IPS-18a (cell line): ENCODE measurements at regions not wholly inside any gene's neighbourhood (a gene's known extent, or its start where the extent isn't known, plus 50 kb on each side); places are given as distances from the start of the nearest gene placed in this dataset.

Source experiments
- H3K27ac ChIP-seq: one replicate; pipeline ENCODE4 v1.5.1; 2013; ENCODE audit warnings: low read length
- H3K27me3 ChIP-seq: one replicate; pipeline ENCODE4 v1.6.1; 2013; ENCODE audit warnings: mild to moderate bottlenecking, low read length; ENCODE audit not compliant: control insufficient read depth, insufficient read depth
- H3K36me3 ChIP-seq: one replicate; pipeline ENCODE4 v1.6.1; 2013; ENCODE audit warnings: low read depth, low read length; ENCODE audit not compliant: control insufficient read depth
- H3K4me1 ChIP-seq: one replicate; pipeline ENCODE4 v1.6.1; 2013; ENCODE audit warnings: low read depth, low read length; ENCODE audit not compliant: control insufficient read depth
- H3K4me3 ChIP-seq: one replicate; pipeline ENCODE4 v1.5.1; 2013; ENCODE audit warnings: low read length
- H3K9ac ChIP-seq: one replicate; pipeline ENCODE4 v1.6.1; 2013; ENCODE audit warnings: mild to moderate bottlenecking, low read length, moderate library complexity
- H3K9me3 ChIP-seq: one replicate; pipeline ENCODE4 v1.6.1; 2013; ENCODE audit warnings: low read depth, low read length; ENCODE audit not compliant: control insufficient read depth

DNA sequence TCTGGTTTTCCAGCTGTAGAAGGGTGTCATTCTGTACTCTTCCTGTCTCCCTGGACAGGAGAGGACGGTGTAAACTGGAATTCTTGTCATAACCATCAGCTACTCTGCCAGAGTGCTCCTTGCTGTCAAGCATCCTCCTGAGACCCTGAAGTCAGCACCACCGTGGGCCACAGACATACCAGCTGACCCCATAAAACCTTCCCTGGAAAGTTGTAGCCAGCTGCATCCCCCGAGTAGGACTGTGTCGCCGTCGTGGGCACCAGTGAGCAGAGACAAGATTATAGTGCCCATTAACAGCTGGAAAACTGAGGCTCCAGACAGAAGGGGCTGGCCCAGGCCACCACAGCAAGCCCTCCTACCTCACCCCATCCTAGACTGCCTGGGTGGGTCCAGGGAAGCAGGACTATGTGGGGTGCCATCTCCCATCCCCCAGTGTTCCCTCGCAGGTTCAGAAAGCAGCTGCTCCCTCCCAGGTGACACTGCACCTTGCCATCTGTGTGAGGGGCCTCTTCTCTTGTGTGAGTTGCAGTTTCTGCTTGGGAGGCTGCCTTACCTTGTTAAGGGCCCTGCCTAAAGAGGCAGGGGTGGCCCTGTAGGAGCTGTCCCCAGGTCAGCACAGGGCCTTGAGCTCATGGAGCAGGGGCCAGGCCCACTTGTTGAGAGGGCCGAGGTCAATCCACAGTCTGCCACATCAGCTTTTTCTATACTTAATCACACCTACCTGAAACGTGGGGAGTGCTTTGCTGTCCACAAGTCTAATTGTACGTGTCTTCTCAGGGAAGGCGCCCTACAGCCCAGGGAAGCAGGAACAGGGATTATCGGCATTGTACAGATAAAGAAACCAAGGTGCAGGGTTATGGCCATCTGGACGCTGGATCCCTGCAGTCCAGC lies 191.9 kb upstream of the LINGO1 start:
- Histone ChIP-seq H3K36me3 (no peaks in the 10 kb centered on the region), H3K27me3 (peaks cover 27% of the 10 kb centered on the region), H3K4me1 (no peaks in the 10 kb centered on the region), H3K27ac (no peak overlapping the region), H3K9ac (no peak overlapping the region), H3K9me3 (no peaks in the 10 kb centered on the region), H3K4me3 (no peak overlapping the region)

DNA sequence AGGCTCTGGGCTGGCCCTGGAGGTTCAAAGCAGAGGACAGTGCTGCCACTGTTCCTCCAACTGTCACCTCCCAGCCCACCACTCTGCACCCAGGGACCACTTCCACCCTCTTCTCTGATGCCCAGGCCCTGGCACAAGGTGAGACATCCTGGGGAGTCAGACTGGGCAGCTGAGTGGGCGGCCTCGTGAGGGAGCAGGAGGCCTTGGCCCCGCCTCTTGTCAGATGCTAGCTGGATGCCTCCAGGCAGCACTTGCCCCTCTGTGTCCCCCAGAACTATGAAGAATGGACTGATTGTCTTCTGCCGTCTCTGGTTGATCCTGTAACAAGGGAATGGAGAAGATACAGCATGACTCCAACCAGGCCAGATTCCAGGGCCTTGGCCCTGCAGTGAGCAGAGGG lies 191.0 kb upstream of the LINGO1 start:
- Histone ChIP-seq H3K36me3 (no peaks in the 10 kb centered on the region), H3K4me3 (no peak overlapping the region), H3K27ac (no peak overlapping the region), H3K27me3 (peaks cover 32% of the 10 kb centered on the region), H3K4me1 (no peaks in the 10 kb centered on the region), H3K9me3 (no peaks in the 10 kb centered on the region), H3K9ac (no peak overlapping the region)

DNA sequence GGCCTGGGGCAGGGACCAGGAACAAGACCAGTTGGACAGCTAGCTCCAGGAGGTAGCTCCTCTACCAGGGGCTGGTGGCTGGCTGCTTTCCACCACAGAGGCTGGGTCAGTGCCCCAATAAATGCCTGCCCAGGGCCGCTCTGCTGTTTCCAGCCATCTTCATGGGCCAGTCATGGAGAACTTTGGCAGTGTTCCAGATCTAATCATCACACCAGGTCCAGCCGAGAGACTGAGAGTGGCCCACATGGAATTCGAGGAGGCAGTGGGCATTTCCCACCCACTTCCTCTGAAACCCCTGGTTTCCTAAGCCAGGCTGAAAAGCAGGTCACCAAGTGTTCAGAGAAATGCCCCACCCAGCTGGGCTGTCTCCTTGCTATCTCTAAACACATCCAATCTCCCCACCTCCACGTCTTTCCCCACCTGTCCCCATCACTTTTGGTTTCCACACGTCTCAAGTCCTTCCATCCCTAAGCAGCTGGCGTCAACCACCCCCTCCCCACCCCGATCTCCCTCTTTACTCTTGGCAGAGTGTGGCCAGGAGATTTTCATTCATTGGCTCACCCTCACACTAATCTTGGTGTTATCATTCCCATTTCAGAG lies 190.0 kb upstream of the LINGO1 start:
- Histone ChIP-seq H3K9me3 (no peaks in the 10 kb centered on the region), H3K4me3 (no peak overlapping the region), H3K27ac (no peak overlapping the region), H3K9ac (no peak overlapping the region), H3K36me3 (no peaks in the 10 kb centered on the region), H3K27me3 (peaks cover 42% of the 10 kb centered on the region), H3K4me1 (no peaks in the 10 kb centered on the region)

DNA sequence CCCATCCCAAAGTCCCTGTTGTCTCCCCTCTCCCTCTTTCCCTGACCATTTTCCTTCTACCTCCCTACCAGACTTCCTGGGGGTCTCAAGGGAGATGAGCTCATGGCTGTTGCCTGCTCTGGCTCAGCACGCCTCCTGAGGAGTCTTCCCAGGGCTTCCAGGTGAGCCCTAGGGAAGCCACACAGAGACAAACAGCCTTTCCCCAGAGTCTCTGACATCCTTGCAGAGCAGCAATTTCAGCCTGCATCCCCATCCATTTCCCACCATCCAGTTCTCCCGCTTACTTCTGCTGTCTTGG lies 189.2 kb upstream of the LINGO1 start:
- Histone ChIP-seq H3K36me3 (no peaks in the 10 kb centered on the region), H3K27ac (no peak overlapping the region), H3K4me1 (peaks cover 6% of the 10 kb centered on the region), H3K4me3 (no peak overlapping the region), H3K9me3 (no peaks in the 10 kb centered on the region), H3K9ac (no peak overlapping the region), H3K27me3 (peaks cover 50% of the 10 kb centered on the region)

DNA sequence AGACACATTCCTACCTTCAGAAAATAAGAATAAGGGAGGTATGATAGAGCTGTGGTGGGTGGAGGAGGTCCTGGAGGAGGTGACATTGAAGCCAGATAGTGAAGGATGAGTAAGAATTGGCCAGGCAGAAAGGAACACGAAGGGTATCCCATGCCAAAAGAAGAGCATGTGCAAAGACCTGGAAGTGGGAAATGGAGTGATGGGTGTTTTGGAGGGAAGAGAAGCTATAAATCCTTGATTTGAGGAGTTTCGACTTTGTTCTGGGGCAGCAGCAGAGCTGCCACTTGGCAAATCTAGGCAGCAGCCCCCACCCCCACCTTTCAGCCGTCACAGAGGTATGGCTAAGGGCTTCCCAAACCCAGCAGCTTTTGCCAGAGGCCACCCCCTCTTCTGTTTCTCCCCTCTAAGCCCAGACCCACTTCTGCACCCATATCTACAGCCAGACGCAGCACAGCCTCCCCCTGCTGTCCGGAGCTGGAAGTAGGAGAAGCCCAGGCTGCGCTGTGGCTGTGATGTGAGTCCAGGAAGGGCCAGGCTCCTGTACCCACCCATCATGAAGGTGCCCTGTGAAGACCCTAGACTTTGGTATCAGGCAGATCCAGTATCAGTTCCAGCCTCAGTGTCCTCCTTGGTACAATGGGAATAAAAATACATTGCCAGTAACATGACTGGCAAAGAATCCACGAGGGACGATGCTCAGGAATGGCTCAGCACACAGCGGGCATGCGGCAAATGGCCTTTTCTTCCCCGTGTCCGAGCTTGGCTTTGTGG lies 188.7 kb upstream of the LINGO1 start:
- H3K9ac ChIP-seq = no peak overlapping the region
- no peaks in the 10 kb centered on the region for H3K9me3 ChIP-seq
- H3K4me1 ChIP-seq = peaks cover 6% of the 10 kb centered on the region
- H3K36me3 ChIP-seq = no peaks in the 10 kb centered on the region
- peaks cover 51% of the 10 kb centered on the region for H3K27me3 ChIP-seq
- H3K4me3 ChIP-seq = no peak overlapping the region
- no peak overlapping the region for H3K27ac ChIP-seq

DNA sequence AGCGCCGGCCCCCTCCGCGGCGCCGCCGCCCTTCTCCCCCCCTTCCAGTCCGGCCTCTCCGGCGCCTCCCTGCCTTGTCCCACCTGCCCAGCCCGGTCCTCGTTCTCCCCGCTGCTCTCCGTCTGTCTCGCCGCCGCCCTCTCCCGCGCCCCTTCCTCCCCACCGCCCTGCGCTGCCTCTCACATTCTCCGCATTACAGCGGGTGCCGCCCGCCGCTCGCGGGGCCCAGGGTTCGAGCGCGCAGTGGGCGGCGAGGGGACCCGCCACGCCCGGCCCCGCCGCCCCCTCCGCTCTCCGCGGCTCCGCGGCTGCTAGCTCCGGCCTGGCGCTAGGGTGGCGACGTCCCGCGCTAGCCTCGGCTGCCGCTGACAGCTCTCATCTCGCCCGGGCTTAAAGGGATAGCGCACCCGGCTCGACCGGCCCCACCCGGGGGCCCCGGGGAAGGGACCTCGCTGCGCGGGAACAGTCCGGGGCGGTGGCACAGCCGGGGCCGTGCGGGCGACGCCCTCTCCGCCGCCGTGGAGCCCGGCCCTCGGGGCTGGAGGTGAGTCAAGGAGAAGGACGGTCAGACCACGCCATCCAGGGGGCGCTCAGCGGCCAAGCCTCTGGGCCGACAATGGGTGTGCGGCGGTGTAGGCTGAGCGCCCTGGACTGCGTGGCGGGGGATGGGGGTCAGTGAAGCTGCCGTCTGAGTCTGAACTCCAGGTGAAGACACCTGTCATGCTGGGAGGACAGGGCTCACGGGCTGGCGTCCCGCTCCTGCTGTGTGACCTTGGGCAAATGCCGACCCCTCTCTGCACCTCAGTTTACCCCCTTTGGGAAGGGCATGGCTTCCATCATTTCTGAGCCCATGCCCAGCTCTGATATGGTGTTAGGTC lies 187.4 kb upstream of the LINGO1 start:
- Histone ChIP-seq H3K27me3 (peaks cover 51% of the 10 kb centered on the region), H3K4me3 (peak overlapping the region; percentile 42), H3K9ac (no peak overlapping the region), H3K27ac (no peak overlapping the region), H3K36me3 (no peaks in the 10 kb centered on the region), H3K4me1 (peaks cover 6% of the 10 kb centered on the region), H3K9me3 (no peaks in the 10 kb centered on the region)

DNA sequence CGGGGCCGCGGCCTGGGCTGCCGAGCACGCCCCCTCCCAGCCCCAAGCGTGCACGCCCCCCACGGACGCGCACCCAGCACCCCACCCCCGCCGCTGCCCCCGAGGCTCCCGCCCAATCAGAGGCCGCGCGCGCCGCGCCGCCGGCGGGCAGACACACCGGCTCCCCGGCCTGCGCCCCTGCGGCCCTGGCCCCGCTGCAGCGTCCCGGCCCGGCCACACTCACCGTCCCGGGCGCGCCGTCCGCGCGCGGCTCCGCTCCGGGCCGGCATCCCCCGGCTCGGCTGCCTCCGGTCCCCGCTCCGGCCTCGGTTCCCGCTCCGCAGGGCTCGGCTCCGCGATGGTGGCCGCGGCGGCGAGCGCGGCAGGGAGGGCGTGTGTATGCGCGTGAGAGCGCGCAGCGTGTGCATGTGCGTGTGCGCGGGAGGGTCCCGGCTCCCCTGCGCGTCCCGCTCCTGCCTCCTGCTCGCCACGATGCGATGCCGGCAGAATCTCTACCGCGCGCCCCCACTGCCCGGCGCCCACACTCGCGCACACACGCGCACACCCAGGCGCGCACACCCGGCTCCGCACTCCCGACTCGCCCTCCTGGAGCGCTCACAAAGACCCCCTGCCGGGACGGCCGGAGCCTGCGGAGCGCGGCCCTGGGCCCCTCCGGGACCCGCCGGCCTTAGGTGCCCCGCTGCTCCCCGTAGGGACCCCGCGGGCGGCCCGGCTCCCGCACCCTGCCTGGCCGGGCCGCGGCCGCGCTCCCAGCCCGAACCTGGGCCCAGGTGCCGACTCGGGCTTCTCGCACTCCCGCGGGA lies 186.5 kb upstream of the LINGO1 start:
- no peak overlapping the region for H3K9ac ChIP-seq
- peak overlapping the region; percentile 42 for H3K4me3 ChIP-seq
- H3K36me3 ChIP-seq = no peaks in the 10 kb centered on the region
- H3K27me3 ChIP-seq = peaks cover 51% of the 10 kb centered on the region
- no peaks in the 10 kb centered on the region for H3K9me3 ChIP-seq
- no peak overlapping the region for H3K27ac ChIP-seq
- peaks cover 6% of the 10 kb centered on the region for H3K4me1 ChIP-seq

DNA sequence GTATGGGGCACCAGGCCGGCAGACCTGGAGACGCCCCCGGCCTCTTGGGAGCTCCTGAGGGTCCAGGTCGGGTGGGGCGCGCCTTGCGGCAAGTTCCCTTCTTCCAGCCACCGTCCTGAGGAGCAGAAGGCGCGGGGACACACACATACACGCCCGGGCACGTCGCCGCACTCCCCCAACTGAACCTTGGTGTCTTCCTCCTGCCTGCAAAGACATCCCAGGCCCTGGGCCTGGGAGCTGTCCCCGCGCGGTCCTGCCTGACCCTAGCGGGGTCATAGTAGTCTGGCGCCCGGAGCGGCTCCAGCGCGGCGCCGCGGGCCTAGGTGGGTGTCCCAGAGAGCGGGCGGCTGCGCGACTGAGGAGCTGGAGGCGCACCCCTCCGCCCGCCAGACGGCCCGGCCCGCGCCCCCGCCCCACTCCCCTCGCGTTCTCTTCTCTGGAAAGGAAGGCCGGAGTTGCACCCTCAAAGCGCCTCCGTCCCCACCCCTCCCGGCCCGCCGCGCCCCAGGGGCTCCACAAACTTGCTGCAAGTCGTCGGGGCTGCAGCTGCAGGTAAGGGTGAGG lies 185.9 kb upstream of the LINGO1 start:
- Histone ChIP-seq H3K9ac (no peak overlapping the region), H3K27ac (no peak overlapping the region), H3K4me1 (peaks cover 6% of the 10 kb centered on the region), H3K36me3 (no peaks in the 10 kb centered on the region), H3K27me3 (peaks cover 51% of the 10 kb centered on the region), H3K9me3 (no peaks in the 10 kb centered on the region), H3K4me3 (peak overlapping the region; percentile 10)

DNA sequence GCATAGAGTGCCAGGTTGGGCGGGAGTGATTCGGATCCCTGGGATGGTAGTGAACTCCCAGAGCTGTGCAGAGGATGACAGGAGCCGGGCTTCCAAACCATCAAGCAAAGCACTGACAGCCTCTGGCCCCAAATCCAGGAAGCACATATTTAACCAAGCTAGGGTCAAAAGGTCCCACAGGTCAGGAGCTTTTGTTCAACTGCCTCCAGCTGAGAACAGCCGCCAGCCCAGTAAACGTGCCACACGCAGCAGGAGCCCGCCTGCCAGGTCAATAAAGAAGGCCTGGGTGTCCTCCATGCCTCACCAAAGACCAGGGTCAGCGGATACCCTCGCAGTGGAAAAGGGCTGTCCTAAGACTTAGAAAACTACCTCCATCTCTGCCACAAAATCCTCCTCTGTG lies 184.7 kb upstream of the LINGO1 start:
- peaks cover 6% of the 10 kb centered on the region for H3K4me1 ChIP-seq
- no peaks in the 10 kb centered on the region for H3K36me3 ChIP-seq
- no peak overlapping the region for H3K9ac ChIP-seq
- H3K9me3 ChIP-seq = no peaks in the 10 kb centered on the region
- no peak overlapping the region for H3K4me3 ChIP-seq
- H3K27ac ChIP-seq = no peak overlapping the region
- H3K27me3 ChIP-seq = peaks cover 51% of the 10 kb centered on the region

DNA sequence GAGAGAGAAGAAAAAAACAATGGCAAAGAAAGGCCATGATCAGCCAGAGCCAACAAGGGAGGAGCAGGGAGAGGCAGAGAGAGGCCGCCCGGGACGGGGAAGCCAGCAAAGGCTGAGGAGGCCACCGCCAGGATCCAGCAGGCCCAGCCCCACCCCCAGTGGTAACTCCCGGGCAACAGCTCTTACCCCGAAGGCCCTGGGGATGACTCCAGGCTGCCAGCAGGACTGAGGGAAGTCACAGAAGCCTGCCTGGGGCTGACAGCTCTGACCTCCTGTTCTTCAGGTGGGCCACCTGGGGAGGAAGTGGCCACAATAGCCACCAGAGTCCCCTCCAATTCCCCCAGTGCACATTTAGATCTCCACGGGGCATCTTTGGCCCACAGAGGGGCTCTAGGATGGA lies 184.3 kb upstream of the LINGO1 start:
- Histone ChIP-seq H3K36me3 (no peaks in the 10 kb centered on the region), H3K4me3 (no peak overlapping the region), H3K4me1 (peaks cover 7% of the 10 kb centered on the region), H3K27ac (no peak overlapping the region), H3K27me3 (peaks cover 48% of the 10 kb centered on the region), H3K9ac (no peak overlapping the region), H3K9me3 (no peaks in the 10 kb centered on the region)
